ENCODE measurements at regions not wholly inside any gene's neighbourhood (a gene's known extent, or its start where the extent isn't known, plus 50 kb on each side); places are given as distances from the start of the nearest gene placed in this dataset.

GRCh38 chr1:182213163-182213562 is 151.7 kb upstream of the ZNF648 start:
- DNase-seq (no peak), ATAC-seq (no peak)
- TF ChIP-seq CTCF (IDR thresholded peaks at IDR 0.05): no peak
- H3K27ac ChIP-seq: no peak overlapping the region
- no peaks in the 10 kb centered on the region for H3K9me3 ChIP-seq
- no peaks in the 10 kb centered on the region for H3K4me1 ChIP-seq
- intact Hi-C loops (cut with DNase I): no loop called here
- no peak overlapping the region for H3K4me3 ChIP-seq
- no peaks in the 10 kb centered on the region for H3K27me3 ChIP-seq (ENCODE audit: low read depth)
- no peaks in the 10 kb centered on the region for H3K36me3 ChIP-seq

GRCh38 chr1:182211386-182211785 is 149.9 kb upstream of the ZNF648 start:
- Histone ChIP-seq H3K27me3 (ENCODE audit: low read depth) (no peaks in the 10 kb centered on the region), H3K4me3 (no peak overlapping the region), H3K4me1 (peaks cover 2% of the 10 kb centered on the region), H3K27ac (no peak overlapping the region), H3K9me3 (no peaks in the 10 kb centered on the region), H3K36me3 (no peaks in the 10 kb centered on the region)
- DNase-seq: no peak
- no peak for ATAC-seq
- intact Hi-C loops (cut with DNase I): no loop called here
- TF ChIP-seq CTCF (IDR thresholded peaks at IDR 0.05): no peak

GRCh38 chr1:182210417-182210816 is 148.9 kb upstream of the ZNF648 start:
- TF ChIP-seq CTCF (IDR thresholded peaks at IDR 0.05): no peak
- peaks cover 12% of the 10 kb centered on the region for H3K4me1 ChIP-seq
- H3K4me3 ChIP-seq: no peak overlapping the region
- ATAC-seq (no peak), DNase-seq (no peak)
- H3K27me3 ChIP-seq (ENCODE audit: low read depth): no peaks in the 10 kb centered on the region
- H3K27ac ChIP-seq: no peak overlapping the region
- no peaks in the 10 kb centered on the region for H3K9me3 ChIP-seq
- intact Hi-C loops (cut with DNase I): no loop called here
- no peaks in the 10 kb centered on the region for H3K36me3 ChIP-seq

GRCh38 chr1:182207300-182207699 is 145.8 kb upstream of the ZNF648 start:
- ATAC-seq (no peak), DNase-seq (no peak)
- H3K4me1 ChIP-seq: peaks cover 19% of the 10 kb centered on the region
- H3K9me3 ChIP-seq: no peaks in the 10 kb centered on the region
- intact Hi-C loops (cut with DNase I): no loop called here
- H3K27ac ChIP-seq: peak overlapping the region; percentile 69
- no peak for TF ChIP-seq CTCF (IDR thresholded peaks at IDR 0.05)
- H3K4me3 ChIP-seq: no peak overlapping the region
- H3K27me3 ChIP-seq (ENCODE audit: low read depth): no peaks in the 10 kb centered on the region
- H3K36me3 ChIP-seq: no peaks in the 10 kb centered on the region

- Histone ChIP-seq H3K4me3 (no peak overlapping the region), H3K4me1 (peaks cover 19% of the 10 kb centered on the region), H3K27ac (peak overlapping the region; percentile 69), H3K9me3 (no peaks in the 10 kb centered on the region), H3K27me3 (ENCODE audit: low read depth) (no peaks in the 10 kb centered on the region), H3K36me3 (no peaks in the 10 kb centered on the region)
- peak; percentile 64 to 65 for ATAC-seq
- TF ChIP-seq CTCF (IDR thresholded peaks at IDR 0.05): no peak
- intact Hi-C loops (cut with DNase I): no loop called here
- no peak for DNase-seq
Observed at GRCh38 chr1:182206626-182207239, 145.2 kb upstream of the ZNF648 start.
